H1 (cell line): ENCODE measurements at regions not wholly inside any gene's neighbourhood (a gene's known extent, or its start where the extent isn't known, plus 50 kb on each side); places are given as distances from the start of the nearest gene placed in this dataset.

Experiments used
- CTCF ChIA-PET: fragments of 300-600 bp; sonication (Branson Sonifier 250); formaldehyde crosslinking; loops from one replicate; lab custom pipeline; 2021; ENCODE audit not compliant: partially characterized antibody; lab: Charles Lee
- POLR2A ChIA-PET: fragments of 300-600 bp; sonication (Branson Sonifier 250); formaldehyde crosslinking; loops from one replicate; lab custom pipeline; 2021; ENCODE audit warnings: inconsistent platforms; ENCODE audit not compliant: partially characterized antibody; lab: Charles Lee
- DNase-seq, 2 experiments: peaks; one replicate each; pipeline versions ENCODE4 v3.0.0 to v3.0.0-alpha.2; 2010 to 2022; ENCODE audit warnings: low spot score in 2 of 2, low read depth in 1 of 2, mixed read lengths in 1 of 2
- FAIRE-seq: peaks from 2 replicates; lab custom pipeline; 2011; peaks lifted over from hg19 to GRCh38; lab: Jason Lieb, UNC
- H2AFZ ChIP-seq: 2 replicates; pipeline ENCODE4 v1.8.1; 2012; ENCODE audit warnings: low read length, inconsistent platforms
- H2AK5ac ChIP-seq: 2 replicates; pipeline ENCODE4 v1.6.1; 2013; ENCODE audit warnings: low read depth, low read length
- H2BK120ac ChIP-seq: replicated peaks from 2 replicates; pipeline ENCODE3; 2013; ENCODE audit warnings: low read depth, low read length, inconsistent platforms
- H2BK12ac ChIP-seq: 2 replicates; pipeline ENCODE4 v1.6.1; 2013; ENCODE audit warnings: low read depth, low read length
- H2BK15ac ChIP-seq: 2 replicates; pipeline ENCODE4 v1.6.1; 2013; ENCODE audit warnings: low read length
- H2BK20ac ChIP-seq: 2 replicates; pipeline ENCODE4 v1.6.1; 2013; ENCODE audit warnings: low read length
- H2BK5ac ChIP-seq: 2 replicates; pipeline ENCODE4 v1.6.1; 2013; ENCODE audit warnings: low read depth, low read length
- H3K14ac ChIP-seq: 2 replicates; pipeline ENCODE4 v1.6.1; 2013; ENCODE audit warnings: inconsistent platforms; ENCODE audit not compliant: insufficient read length
- H3K18ac ChIP-seq: 2 replicates; pipeline ENCODE4 v1.6.1; 2013; ENCODE audit warnings: low read length; ENCODE audit errors: extremely low read depth
- H3K23ac ChIP-seq: 2 replicates; pipeline ENCODE4 v1.6.1; 2013; ENCODE audit warnings: inconsistent platforms; ENCODE audit not compliant: insufficient read length
- H3K23me2 ChIP-seq: 2 replicates; pipeline ENCODE4 v1.6.1; 2013; ENCODE audit warnings: low read depth, low read length
- H3K27ac ChIP-seq: 2 replicates; pipeline ENCODE4 v1.6.1; 2011; ENCODE audit warnings: low read depth, low read length, inconsistent platforms
- H3K27me3 ChIP-seq, 4 experiments: replicated peaks in 1 of 4; 1 replicate in 1 of 4; 2 replicates in 3 of 4; pipeline versions ENCODE4 v1.6.1 to v1.8.1; 2011 to 2013; ENCODE audit warnings: low read length in 3 of 4, mild to moderate bottlenecking in 3 of 4, inconsistent platforms in 2 of 4, mixed read lengths in 2 of 4, moderate library complexity in 1 of 4; ENCODE audit not compliant: control insufficient read depth in 3 of 4, insufficient read depth in 3 of 4; ENCODE audit errors: extremely low read depth in 1 of 4
- H3K36me3 ChIP-seq, 4 experiments: 2 replicates each; pipeline versions ENCODE4 v1.6.1 to v1.8.1; 2011 to 2013; ENCODE audit warnings: mild to moderate bottlenecking in 4 of 4, low read length in 3 of 4, moderate library complexity in 2 of 4, control low read depth in 1 of 4, inconsistent platforms in 1 of 4; ENCODE audit not compliant: insufficient read depth in 4 of 4, control insufficient read depth in 2 of 4
- H3K4ac ChIP-seq: replicated peaks from 2 replicates; pipeline ENCODE3; 2013; ENCODE audit warnings: low read length, low read depth, mixed read lengths, inconsistent platforms; ENCODE audit not compliant: insufficient read length
- H3K4me1 ChIP-seq, 4 experiments: replicated peaks in 1 of 4; 1 replicate in 1 of 4; 2 replicates in 3 of 4; pipeline versions ENCODE4 v1.6.1 to v1.8.1; 2011 to 2013; ENCODE audit warnings: low read length in 3 of 4, inconsistent platforms in 2 of 4, mixed read lengths in 1 of 4; ENCODE audit not compliant: insufficient read depth in 4 of 4, control insufficient read depth in 3 of 4
- H3K4me2 ChIP-seq, 2 experiments: 2 replicates each; pipeline versions ENCODE4 v1.6.1 to v1.8.1; 2011 to 2013; ENCODE audit warnings: low read depth in 2 of 2, low read length in 2 of 2, control low read depth in 1 of 2, inconsistent platforms in 1 of 2, mild to moderate bottlenecking in 1 of 2; ENCODE audit not compliant: insufficient read depth in 1 of 2
- H3K4me3 ChIP-seq, 4 experiments: fragments of 200-600, 300-600 bp in 1 of 4; sonication (generic), shearing (Covaris generic), sonication (Bioruptor Twin) in 1 of 4; 2 replicates each; pipeline versions ENCODE4 v1.5.1 to v1.8.1; 2011 to 2016; ENCODE audit warnings: low read length in 4 of 4, low read depth in 3 of 4, control low read depth in 2 of 4, inconsistent platforms in 2 of 4, mild to moderate bottlenecking in 2 of 4, mixed read lengths in 1 of 4, moderate library complexity in 1 of 4; ENCODE audit not compliant: insufficient read depth in 2 of 4; ENCODE audit errors: extremely low read depth in 1 of 4
- H3K56ac ChIP-seq: replicated peaks from 2 replicates; pipeline ENCODE3; 2013; ENCODE audit warnings: low read depth, mild to moderate bottlenecking, mixed read lengths, low read length, inconsistent platforms; ENCODE audit not compliant: insufficient read length
- H3K79me1 ChIP-seq: 2 replicates; pipeline ENCODE4 v1.6.1; 2013; ENCODE audit warnings: low read depth, low read length, control low read depth
- H3K79me2 ChIP-seq, 2 experiments: 2 replicates each; pipeline versions ENCODE4 v1.6.1 to v1.8.1; 2012 to 2013; ENCODE audit warnings: low read length in 2 of 2, mild to moderate bottlenecking in 2 of 2, inconsistent platforms in 1 of 2; ENCODE audit not compliant: insufficient read depth in 2 of 2, control insufficient read depth in 1 of 2
- H3K9ac ChIP-seq, 4 experiments: replicated peaks in 1 of 4; 1 replicate in 1 of 4; 2 replicates in 3 of 4; pipeline versions ENCODE4 v1.6.1 to v1.8.1; 2011 to 2013; ENCODE audit warnings: low read depth in 3 of 4, low read length in 3 of 4, control low read depth in 2 of 4, mild to moderate bottlenecking in 2 of 4, moderate library complexity in 2 of 4, inconsistent platforms in 1 of 4; ENCODE audit errors: extremely low read depth in 1 of 4
- H3K9me3 ChIP-seq, 2 experiments: 2 replicates each; pipeline versions ENCODE4 v1.6.1 to v1.8.1; 2012 to 2013; ENCODE audit warnings: mild to moderate bottlenecking in 2 of 2, moderate library complexity in 2 of 2, control low read depth in 1 of 2, inconsistent platforms in 1 of 2, low read depth in 1 of 2, low read length in 1 of 2, mixed read lengths in 1 of 2; ENCODE audit not compliant: insufficient read depth in 2 of 2
- H4K20me1 ChIP-seq, 2 experiments: replicated peaks in 1 of 2; 2 replicates each; pipeline versions ENCODE3 to v1.8.1; 2011 to 2013; ENCODE audit warnings: inconsistent platforms in 2 of 2, low read length in 2 of 2, mild to moderate bottlenecking in 1 of 2; ENCODE audit not compliant: insufficient read depth in 2 of 2, control insufficient read depth in 1 of 2
- H4K5ac ChIP-seq: 2 replicates; pipeline ENCODE4 v1.6.1; 2013; ENCODE audit warnings: low read length, low read depth, mixed read lengths, inconsistent platforms; ENCODE audit not compliant: insufficient read length
- H4K8ac ChIP-seq: 2 replicates; pipeline ENCODE4 v1.8.0; 2013; ENCODE audit warnings: mild to moderate bottlenecking, moderate library complexity, low read length, inconsistent platforms; ENCODE audit not compliant: insufficient read depth; ENCODE audit errors: extremely low read depth
- H4K91ac ChIP-seq: replicated peaks from 2 replicates; pipeline ENCODE3; 2013; ENCODE audit warnings: low read length, mixed read lengths, inconsistent platforms; ENCODE audit not compliant: insufficient read length
- ASH2L ChIP-seq: fragments of 200-600, 300-600 bp; sonication (generic); IDR thresholded peaks from one replicate; pipeline ENCODE4 v1.7.1; 2017; ENCODE audit warnings: low read length
- BACH1 ChIP-seq: IDR thresholded peaks from 2 replicates; pipeline ENCODE4 v1.6.1; 2012; ENCODE audit warnings: low read length, improper control_type of control experiment
- CHD1 ChIP-seq: IDR thresholded peaks from 2 replicates; pipeline ENCODE4 v1.6.1; 2012; ENCODE audit warnings: low read depth, low read length, improper control_type of control experiment
- GABPA ChIP-seq: IDR thresholded peaks from 2 replicates; pipeline ENCODE4 v1.6.1; 2011; ENCODE audit warnings: mild to moderate bottlenecking, low read length, moderate library complexity, borderline replicate concordance; ENCODE audit not compliant: insufficient read depth
- GTF2F1 ChIP-seq: IDR thresholded peaks from 2 replicates; pipeline ENCODE4 v1.6.1; 2012; ENCODE audit warnings: low read depth, low read length, improper control_type of control experiment, borderline replicate concordance
- KDM4A ChIP-seq: IDR thresholded peaks from one replicate; pipeline ENCODE4 v1.7.1; 2012; ENCODE audit warnings: low read depth, mild to moderate bottlenecking, moderate library complexity, low read length, inconsistent platforms; ENCODE audit not compliant: severe bottlenecking
- MAFK ChIP-seq: IDR thresholded peaks from 2 replicates; pipeline ENCODE4 v1.6.1; 2012; ENCODE audit warnings: low read depth, mild to moderate bottlenecking, improper control_type of control experiment, low read length
- POLR2A ChIP-seq, 2 experiments: IDR thresholded peaks; 1 replicate in 1 of 2; 2 replicates in 1 of 2; pipeline ENCODE4 v1.6.1; 2011; ENCODE audit warnings: low read depth in 2 of 2, low read length in 2 of 2, mild to moderate bottlenecking in 2 of 2; ENCODE audit errors: control extremely low read depth in 1 of 2
- POLR2AphosphoS5 ChIP-seq: IDR thresholded peaks from 2 replicates; pipeline ENCODE4 v1.6.1; 2011; ENCODE audit warnings: low read depth, low read length
- SIX5 ChIP-seq: IDR thresholded peaks from 2 replicates; pipeline ENCODE4 v1.6.1; 2011; ENCODE audit warnings: mild to moderate bottlenecking, low read depth, low read length
- TBP ChIP-seq: IDR thresholded peaks from 2 replicates; pipeline ENCODE4 v1.6.1; 2011; ENCODE audit warnings: low read depth, low read length, improper control_type of control experiment
- ZNF274 ChIP-seq: IDR thresholded peaks from 2 replicates; pipeline ENCODE4 v1.7.0; 2012; ENCODE audit warnings: low read length, borderline replicate concordance; ENCODE audit errors: extremely low read depth
- WGBS, 2 experiments: shearing (Covaris generic) in 1 of 2; methylation state at CpG; one replicate each; pipeline versions ENCODE4 v1.1.6 to v1.1.7; 2013 to 2015; ENCODE audit warnings: low lambda C conversion rate in 2 of 2, mixed read lengths in 2 of 2, inconsistent platforms in 1 of 2, low coverage in 1 of 2, missing lambda C conversion rate in 1 of 2; ENCODE audit not compliant: insufficient replicate concordance in 2 of 2, insufficient coverage in 1 of 2, insufficient read length in 1 of 2; ENCODE audit errors: extremely low coverage in 1 of 2, missing lambda C conversion rate in 1 of 2; 5-methylcytosine and 5-hydroxymethylcytosine counted together
- TF ChIP-seq, protein P1 (sequence below): IDR thresholded peaks from 2 replicates; pipeline ENCODE4 v1.6.1; 2011; ENCODE audit warnings: low read length, improper control_type of control experiment

DNA sequence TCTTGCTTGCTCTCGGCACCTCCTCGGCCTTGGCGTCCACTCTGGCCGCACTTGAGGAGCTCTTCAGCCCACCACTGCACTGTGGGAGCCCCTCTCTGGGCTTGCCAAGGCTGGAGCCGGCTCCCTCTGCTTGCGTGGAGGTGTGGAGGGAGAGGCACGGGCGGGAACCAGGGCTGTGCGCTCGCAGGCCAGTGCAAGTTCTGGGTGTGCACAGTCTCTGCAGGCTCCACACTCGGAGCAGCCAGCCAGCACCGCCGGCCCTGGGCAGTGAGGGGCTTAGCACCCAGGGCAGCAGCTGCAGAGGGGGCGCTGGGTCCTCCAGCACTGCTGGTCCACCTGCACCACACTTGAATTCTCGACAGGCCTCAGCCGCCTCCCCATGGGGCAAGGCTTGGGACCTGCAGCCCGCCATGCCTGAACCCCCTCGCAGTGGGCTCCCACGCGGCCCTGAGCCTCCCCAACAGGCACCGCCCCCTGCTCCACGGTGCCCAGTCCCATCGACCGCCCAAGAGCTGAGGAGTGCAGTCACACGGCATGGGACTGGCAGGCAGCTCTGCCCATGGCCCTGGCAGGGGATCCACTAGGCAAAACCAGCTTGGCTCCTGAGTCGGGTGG is 411.2 kb upstream of the CHAC2 start:
- H2AFZ ChIP-seq: no peak overlapping the region
- no peaks in the 10 kb centered on the region for H3K23me2 ChIP-seq
- no peak overlapping the region for H4K5ac ChIP-seq
- no peak overlapping the region for H4K8ac ChIP-seq
- no peaks in the 10 kb centered on the region for H3K27me3 ChIP-seq
- WGBS, 2 experiments: 92% methylated on average over 20 of the region's 26 CpGs; no CpG with 5 or more reads in 1 of the 2 experiments
- no peak overlapping the region for H3K9ac ChIP-seq
- H3K56ac ChIP-seq: no peak overlapping the region
- H3K23ac ChIP-seq: no peak overlapping the region
- H3K27ac ChIP-seq: no peak overlapping the region
- no peak overlapping the region for H3K18ac ChIP-seq
- H3K79me1 ChIP-seq: no peaks in the 10 kb centered on the region
- H3K14ac ChIP-seq: no peak overlapping the region
- H4K20me1 ChIP-seq: no peaks in the 10 kb centered on the region
- no peak overlapping the region for H2BK15ac ChIP-seq
- no peaks in the 10 kb centered on the region for H3K79me2 ChIP-seq
- DNase-seq: no peak
- no peak overlapping the region for H2BK5ac ChIP-seq
- H3K4me1 ChIP-seq: no peaks in the 10 kb centered on the region
- H3K4me2 ChIP-seq: no peak overlapping the region
- no peak overlapping the region for H2BK20ac ChIP-seq
- CTCF ChIA-PET: interaction anchor here (1.2 kb wide), 1 partner anchor 8 kb away, joined by 3 read pairs; no protein-coding TSS in a partner anchor
- POLR2A ChIA-PET: no interaction called here
- H3K36me3 ChIP-seq: no peaks in the 10 kb centered on the region; a peak in 1 of 8 replicates
- no peak overlapping the region for H2BK120ac ChIP-seq
- no peak overlapping the region for H3K4me3 ChIP-seq
- H4K91ac ChIP-seq: no peak overlapping the region
- peaks cover 9 to 12% of the 10 kb centered on the region in 2 experiments; a peak in 3 of 4 replicates for H3K9me3 ChIP-seq
- no peak for FAIRE-seq
- H2AK5ac ChIP-seq: no peak overlapping the region
- no peak overlapping the region for H2BK12ac ChIP-seq
- no peak overlapping the region for H3K4ac ChIP-seq
- TF ChIP-seq BACH1 (no peak), POLR2AphosphoS5 (no peak), SIX5 (no peak), MAFK (no peak), KDM4A (no peak), TBP (no peak), ZNF274 (no peak), CHD1 (no peak), GABPA (no peak), GTF2F1 (no peak), ASH2L (no peak), POLR2A (IDR thresholded peaks at IDR 0.05; ENCODE audit: control extremely low read depth in 1 of 2, low read depth in 2 of 2, low read length in 2 of 2) (no peak)
- TF ChIP-seq, protein P1, sequence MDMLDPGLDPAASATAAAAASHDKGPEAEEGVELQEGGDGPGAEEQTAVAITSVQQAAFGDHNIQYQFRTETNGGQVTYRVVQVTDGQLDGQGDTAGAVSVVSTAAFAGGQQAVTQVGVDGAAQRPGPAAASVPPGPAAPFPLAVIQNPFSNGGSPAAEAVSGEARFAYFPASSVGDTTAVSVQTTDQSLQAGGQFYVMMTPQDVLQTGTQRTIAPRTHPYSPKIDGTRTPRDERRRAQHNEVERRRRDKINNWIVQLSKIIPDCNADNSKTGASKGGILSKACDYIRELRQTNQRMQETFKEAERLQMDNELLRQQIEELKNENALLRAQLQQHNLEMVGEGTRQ: no peak
